GM19438 (cell line): ENCODE measurements at regions not wholly inside any gene's neighbourhood (a gene's known extent, or its start where the extent isn't known, plus 50 kb on each side); places are given as distances from the start of the nearest gene placed in this dataset.

Experiments used
- ATAC-seq: cut with Tn5 transposase; IDR thresholded peaks from one replicate; pipeline ENCODE4 v1.9.1; 2021; ENCODE audit warnings: low read depth; ENCODE audit not compliant: unreplicated experiment

DNA sequence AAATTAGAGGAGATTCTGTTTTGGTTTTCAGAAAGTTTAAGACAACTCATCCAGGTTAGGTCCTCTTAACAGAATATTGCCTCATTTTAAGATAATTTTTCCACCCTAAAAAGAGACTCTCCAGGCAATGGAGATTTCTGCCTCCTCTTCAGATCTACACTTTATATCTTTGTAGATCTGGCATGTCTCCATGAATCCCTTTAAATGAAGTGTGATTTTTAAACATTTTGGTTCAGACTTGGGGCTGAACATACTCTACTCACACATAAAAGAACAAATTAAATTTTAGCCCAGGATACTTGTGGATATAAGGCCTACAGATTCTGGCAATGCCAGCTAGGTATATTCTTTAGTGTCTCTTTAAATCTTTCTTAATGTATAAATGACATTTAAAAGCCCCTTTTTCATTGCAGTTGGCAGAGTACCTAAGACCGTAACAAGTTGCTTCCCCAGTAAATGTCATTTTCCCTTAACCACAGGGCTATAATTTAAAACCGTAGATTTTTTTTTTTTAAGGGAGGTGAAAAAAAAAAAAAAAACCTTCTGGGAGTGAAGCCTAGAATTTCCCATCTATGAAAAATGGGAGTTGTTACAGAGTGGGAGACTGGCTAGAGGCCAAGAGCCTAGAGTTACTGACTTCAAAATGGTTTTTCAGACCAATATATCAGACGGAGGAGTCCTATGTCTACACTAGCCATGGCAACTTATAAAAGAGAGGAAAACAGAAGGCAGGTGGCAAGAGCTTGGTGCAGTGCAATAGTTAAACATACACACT is 207.8 kb upstream of the TARS1 start:
- ATAC-seq: no peak

- ATAC-seq: no peak
Measured at GRCh38 chr5:33235304-33235703, 205.5 kb upstream of the TARS1 start.

DNA sequence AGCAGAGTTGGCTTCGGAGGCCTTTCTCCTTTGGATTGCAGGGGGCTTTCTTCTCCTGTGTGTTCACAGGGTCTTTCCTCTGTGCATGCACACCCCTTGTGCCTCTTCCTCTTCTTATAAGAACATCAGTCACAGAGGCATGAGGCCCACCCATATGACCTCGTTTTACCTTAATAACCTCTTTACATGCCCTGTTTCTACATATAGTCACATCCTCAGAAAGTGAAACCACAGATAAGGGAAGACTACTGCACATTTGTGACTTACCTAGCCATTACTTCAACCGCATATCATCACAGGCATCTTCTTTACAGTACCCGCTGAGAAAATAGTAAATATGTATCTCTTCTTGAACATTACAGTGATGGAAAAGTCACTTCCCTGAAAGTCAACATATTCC is 204.9 kb upstream of the TARS1 start:
- peak; percentile 54 for ATAC-seq

GRCh38 chr5:33237471-33237870 is 203.3 kb upstream of the TARS1 start:
- ATAC-seq: no peak

DNA sequence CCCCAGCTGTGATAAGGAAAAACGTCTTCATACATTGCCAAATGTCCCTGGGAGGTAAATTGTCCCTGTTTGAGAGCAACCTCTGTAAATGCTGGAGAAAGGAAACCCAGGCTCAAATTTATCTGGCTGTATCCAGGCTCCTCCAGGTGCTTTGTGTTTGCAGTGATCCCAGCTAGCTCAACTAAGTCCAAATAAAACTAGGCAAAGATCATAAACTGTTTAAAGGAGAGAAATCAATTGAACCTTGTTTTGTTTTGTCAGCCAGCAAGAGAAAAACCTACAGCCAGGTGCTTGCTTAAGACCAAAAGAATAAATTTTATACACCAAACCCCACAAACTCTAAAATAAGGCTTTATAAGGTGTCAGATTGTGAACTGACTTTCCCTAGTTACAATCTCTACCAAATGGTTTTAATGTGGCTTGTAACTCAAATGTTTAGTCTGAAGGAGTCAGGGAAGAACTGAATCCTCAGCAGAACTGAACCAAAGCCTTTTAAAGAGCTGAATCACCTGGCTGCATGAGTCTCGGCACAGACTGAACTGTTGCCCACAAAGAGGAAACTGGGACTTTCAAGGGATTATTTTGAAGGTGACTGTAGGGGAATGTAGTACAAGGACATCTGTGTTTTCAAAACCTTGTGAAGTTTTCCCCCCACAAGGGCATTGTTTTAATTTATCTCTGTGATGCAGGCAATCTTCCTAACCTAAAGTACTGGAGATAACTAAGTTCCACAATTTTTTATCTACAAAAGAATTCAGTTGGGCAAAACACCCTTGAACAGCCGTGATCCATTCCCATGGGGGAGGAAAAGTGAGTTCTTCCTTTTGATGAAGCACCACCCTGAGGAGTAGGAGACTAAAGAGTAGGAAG is 201.7 kb upstream of the TARS1 start:
- ATAC-seq: no peak

DNA sequence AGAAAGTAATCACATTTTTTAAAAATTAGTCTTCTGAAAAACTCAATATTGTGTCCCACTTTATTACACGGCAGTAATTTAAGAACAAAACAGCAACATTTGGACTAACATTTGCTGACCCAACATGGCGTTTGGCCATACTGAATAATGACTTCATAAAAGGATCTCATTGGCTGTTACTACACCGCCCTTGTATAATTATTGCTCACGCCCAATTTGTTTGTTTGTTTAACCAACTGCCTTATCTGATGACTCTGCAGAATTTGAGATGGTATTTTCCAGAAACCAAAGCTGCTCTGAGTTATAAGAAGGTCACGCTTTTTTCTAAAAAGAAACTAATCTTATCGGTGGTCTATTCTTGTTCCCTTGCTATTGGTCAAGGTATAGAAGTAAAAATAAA is 200.2 kb upstream of the TARS1 start:
- no peak for ATAC-seq

GRCh38 chr5:33241802-33242201 is 199.0 kb upstream of the TARS1 start:
- ATAC-seq: no peak

DNA sequence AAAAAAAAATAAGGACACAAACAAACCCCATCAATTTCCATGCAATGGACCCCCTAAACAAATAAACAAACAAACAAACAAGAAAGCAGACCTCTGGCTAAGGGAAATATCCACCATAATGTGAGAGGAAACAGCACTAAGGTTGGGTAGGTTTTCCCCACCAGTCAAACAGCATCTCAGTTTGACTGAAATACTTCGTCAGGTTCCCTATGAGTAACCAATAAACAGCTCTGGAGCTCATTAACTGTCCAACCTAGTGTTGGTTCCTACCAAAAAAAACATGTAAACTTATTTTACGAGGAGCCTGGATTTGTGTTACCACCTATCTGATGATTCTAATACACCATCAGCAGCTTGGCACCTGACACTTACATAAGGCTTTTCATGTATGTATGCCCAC is 198.5 kb upstream of the TARS1 start:
- ATAC-seq: no peak

GRCh38 chr5:33244441-33245150 is 196.2 kb upstream of the TARS1 start:
- ATAC-seq: no peak

DNA sequence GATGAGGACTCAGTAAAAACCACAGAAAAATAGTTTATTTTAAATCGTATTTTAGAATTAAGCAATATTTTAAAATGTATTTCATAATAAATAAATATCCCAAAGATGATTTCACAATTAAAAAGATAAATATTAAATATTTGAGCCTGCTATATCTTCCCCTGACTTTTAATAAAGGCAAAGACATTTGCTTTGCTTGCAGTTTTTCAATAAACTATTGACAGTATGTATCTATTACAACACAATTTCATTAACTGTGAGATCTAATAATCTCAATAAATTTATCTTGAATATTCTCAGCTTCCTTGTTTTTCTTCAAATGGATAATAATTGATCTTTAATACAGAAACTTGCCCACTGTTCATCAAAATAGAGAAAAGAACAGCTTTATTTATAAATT is 186.2 kb upstream of the TARS1 start:
- ATAC-seq: no peak

GRCh38 chr5:33257807-33258429 is 182.8 kb upstream of the TARS1 start:
- no peak for ATAC-seq

DNA sequence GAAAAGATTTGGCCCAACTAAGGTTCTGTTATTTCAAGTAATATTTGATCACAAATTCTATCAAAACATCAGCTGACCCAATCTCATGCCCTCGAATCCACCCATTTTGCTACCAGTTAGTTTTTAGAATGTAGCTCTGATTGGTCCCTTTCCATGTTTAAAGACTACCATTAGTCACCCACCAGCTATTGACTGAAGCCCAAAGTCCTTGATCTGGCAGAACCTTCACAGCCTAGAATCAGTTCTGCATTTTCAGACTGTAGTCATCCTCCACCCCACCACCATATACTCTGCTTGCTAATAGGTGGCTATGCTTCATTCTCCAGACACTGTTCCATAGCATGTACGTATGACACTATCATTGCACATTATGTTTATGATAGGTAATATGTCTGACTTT is 182.2 kb upstream of the TARS1 start:
- ATAC-seq: no peak

DNA sequence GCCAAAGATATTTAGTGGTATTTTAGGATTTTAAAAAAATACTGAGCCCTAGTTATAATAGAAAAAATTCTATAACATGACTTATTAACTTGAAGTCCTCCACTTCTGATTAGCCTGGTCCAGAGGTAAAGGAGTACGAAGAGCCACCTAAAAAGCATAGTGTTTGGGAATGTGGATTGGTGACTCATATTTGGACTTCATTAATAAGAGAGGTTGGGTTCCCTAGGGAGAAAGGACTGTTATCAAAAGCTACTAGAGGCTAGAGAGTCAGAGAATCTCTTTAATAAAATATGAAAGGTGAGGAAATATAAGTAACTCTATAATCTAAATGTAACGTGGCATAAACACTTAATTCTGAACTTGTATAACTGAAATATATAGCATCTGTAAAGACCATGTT is 180.7 kb upstream of the TARS1 start:
- ATAC-seq: no peak

DNA sequence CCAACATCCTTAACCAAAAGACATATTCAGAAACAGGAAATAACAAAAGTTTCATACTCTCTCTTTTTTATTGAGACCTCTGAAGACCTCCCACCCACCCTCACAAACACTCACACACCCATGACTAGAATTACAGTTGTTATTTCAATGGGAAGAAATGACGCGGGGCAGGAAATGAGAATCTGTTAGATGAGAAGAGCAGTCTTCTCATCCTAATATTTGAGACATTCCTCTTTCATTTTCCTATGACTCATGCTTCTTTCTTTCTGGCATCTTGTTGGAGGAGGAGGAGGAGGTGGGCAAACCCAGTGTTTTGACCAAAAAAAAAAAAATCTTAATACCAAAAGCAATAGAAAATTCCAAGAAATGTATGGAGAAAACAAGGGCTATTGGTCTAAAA is 179.5 kb upstream of the TARS1 start:
- ATAC-seq: no peak

- ATAC-seq: no peak
Measured at GRCh38 chr5:33261747-33262146, 179.0 kb upstream of the TARS1 start.

- ATAC-seq: no peak
Measured at GRCh38 chr5:33267801-33268200, 173.0 kb upstream of the TARS1 start.

- ATAC-seq: no peak
Measured at GRCh38 chr5:33268374-33268773, 172.4 kb upstream of the TARS1 start.

DNA sequence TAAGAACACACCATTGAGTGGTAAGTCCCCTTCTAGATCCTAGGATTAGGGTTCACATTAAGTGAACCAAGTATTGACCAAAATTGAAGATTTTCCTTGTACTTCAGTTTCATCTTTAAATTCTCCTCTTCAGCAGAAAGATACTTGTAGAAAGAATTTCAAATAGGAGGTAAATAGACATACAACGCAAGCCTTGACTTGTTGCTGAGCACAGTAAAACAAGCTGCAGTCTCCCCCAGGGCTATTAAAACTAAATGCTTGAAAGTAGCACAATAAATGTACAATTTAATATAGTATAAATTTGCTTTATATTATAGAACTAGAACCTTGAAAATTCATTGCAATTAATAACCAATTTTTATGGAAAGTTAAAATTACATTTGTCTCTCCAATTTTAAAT is 170.1 kb upstream of the TARS1 start:
- ATAC-seq: no peak

- ATAC-seq: no peak
Measured at GRCh38 chr5:33271606-33272005, 169.2 kb upstream of the TARS1 start.

DNA sequence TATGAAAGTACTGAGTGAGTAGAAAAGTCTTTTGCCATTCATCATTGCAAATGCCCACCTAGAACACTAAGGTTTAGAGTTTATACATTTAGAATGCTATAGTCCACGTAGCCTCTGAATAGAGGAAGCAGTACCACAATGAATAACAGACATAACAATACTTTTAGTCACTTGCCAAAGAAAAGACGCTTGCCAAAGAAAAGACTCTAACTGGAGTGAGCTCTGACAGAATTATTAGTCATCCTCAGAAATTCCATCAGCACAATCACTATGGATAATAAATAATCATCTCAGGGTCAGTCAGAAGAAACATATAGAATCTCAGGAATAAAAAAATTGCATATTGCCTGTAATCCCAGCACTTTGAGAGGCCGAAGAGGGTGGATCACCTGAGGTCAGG is 168.5 kb upstream of the TARS1 start:
- no peak for ATAC-seq

DNA sequence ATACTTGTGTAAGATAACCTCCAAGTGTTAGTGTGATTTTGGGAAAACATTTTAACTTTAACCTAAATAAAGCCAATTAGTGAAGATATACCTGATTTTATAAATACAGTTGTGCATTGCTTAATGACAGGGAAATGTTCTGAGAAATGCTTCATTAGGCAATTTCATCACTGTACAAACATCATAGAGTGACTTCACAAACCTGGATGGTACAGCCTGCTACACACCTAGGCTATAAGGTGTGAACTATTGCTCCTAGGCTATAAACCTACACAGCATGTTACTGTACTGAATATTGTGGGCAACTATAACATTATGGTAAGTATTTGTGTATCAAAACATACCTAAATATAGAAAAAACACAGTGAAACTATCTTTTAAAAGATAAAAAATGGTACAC is 166.8 kb upstream of the TARS1 start:
- no peak for ATAC-seq
